KMS-11 (cell line): ENCODE measurements at regions not wholly inside any gene's neighbourhood (a gene's known extent, or its start where the extent isn't known, plus 50 kb on each side); places are given as distances from the start of the nearest gene placed in this dataset.

Experiments used
- H2AFZ ChIP-seq: fragments of 200-600 bp; sonication (generic); 2 replicates; pipeline ENCODE4 v1.6.1; 2016; ENCODE audit warnings: antibody characterized with exemption, mixed run types, low read depth
- H3K27ac ChIP-seq: fragments of 200-600 bp; sonication (generic); 2 replicates; pipeline ENCODE4 v1.6.1; 2016; ENCODE audit warnings: mild to moderate bottlenecking, mixed run types
- H3K27me3 ChIP-seq: fragments of 200-600 bp; sonication (generic); 2 replicates; pipeline ENCODE4 v1.6.1; 2017; ENCODE audit warnings: mild to moderate bottlenecking, low read depth, mixed run types, moderate library complexity; ENCODE audit not compliant: insufficient read depth
- H3K36me3 ChIP-seq: fragments of 200-600 bp; sonication (generic); 2 replicates; pipeline ENCODE4 v1.6.1; 2017; ENCODE audit warnings: mild to moderate bottlenecking, mixed run types; ENCODE audit not compliant: insufficient read depth
- H3K4me1 ChIP-seq: fragments of 200-600 bp; sonication (generic); 2 replicates; pipeline ENCODE4 v1.6.1; 2016; ENCODE audit warnings: mild to moderate bottlenecking, low read depth, mixed run types; ENCODE audit not compliant: poor library complexity, severe bottlenecking
- H3K4me2 ChIP-seq: fragments of 200-600 bp; sonication (generic); 2 replicates; pipeline ENCODE4 v1.7.0; 2016; ENCODE audit warnings: mild to moderate bottlenecking, mixed run types
- H3K4me3 ChIP-seq: fragments of 200-600 bp; sonication (generic); IDR thresholded peaks from 2 replicates; pipeline ENCODE4 v1.6.1; 2017; ENCODE audit warnings: low read depth, low read length, mixed read lengths; ENCODE audit not compliant: insufficient read depth
- H3K79me2 ChIP-seq: fragments of 200-600 bp; sonication (generic); 2 replicates; pipeline ENCODE4 v1.6.1; 2016; ENCODE audit warnings: low read depth, mixed run types; ENCODE audit not compliant: insufficient read depth
- H3K9ac ChIP-seq: fragments of 200-600 bp; sonication (generic); 2 replicates; pipeline ENCODE4 v1.6.1; 2016; ENCODE audit warnings: mild to moderate bottlenecking, mixed run types
- H4K20me1 ChIP-seq: fragments of 200-600 bp; sonication (generic); 2 replicates; pipeline ENCODE4 v1.6.1; 2016; ENCODE audit warnings: mild to moderate bottlenecking, mixed run types; ENCODE audit not compliant: insufficient read depth
- TF ChIP-seq, protein P1 (sequence below): fragments of 200-600 bp; sonication (generic); conservative IDR thresholded peaks from 2 replicates; pipeline ENCODE4 v1.6.1; 2017; ENCODE audit warnings: low read depth, mild to moderate bottlenecking, antibody characterized with exemption, low read length, moderate library complexity, mixed read lengths

DNA sequence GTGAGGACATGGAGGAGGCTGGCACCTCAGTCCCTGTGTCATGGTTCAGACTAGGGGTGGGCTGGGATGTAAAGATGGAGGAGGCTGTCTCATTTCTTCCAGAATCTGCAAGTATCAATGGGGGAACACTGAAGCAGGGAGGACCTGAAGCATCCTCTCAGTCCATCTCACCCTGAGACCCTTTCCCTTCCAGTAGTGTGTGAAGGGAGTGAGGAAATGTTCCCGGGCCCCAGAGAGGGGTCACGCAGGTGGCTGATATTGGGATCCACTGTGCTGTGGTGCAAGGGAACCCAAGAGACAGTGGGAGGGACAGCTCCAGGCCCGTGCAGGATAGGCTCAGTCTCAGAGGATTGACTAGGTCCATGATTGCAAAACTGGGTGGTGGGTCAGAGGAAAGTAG, 72.2 kb upstream of the ADPGK start:
- no peak overlapping the region for H3K4me3 ChIP-seq
- no peak overlapping the region for H3K9ac ChIP-seq
- no peaks in the 10 kb centered on the region for H3K4me1 ChIP-seq
- TF ChIP-seq, protein P1, sequence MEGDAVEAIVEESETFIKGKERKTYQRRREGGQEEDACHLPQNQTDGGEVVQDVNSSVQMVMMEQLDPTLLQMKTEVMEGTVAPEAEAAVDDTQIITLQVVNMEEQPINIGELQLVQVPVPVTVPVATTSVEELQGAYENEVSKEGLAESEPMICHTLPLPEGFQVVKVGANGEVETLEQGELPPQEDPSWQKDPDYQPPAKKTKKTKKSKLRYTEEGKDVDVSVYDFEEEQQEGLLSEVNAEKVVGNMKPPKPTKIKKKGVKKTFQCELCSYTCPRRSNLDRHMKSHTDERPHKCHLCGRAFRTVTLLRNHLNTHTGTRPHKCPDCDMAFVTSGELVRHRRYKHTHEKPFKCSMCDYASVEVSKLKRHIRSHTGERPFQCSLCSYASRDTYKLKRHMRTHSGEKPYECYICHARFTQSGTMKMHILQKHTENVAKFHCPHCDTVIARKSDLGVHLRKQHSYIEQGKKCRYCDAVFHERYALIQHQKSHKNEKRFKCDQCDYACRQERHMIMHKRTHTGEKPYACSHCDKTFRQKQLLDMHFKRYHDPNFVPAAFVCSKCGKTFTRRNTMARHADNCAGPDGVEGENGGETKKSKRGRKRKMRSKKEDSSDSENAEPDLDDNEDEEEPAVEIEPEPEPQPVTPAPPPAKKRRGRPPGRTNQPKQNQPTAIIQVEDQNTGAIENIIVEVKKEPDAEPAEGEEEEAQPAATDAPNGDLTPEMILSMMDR, result no peak
- H4K20me1 ChIP-seq, result no peaks in the 10 kb centered on the region
- H3K27ac ChIP-seq, result no peak overlapping the region
- no peaks in the 10 kb centered on the region for H3K27me3 ChIP-seq
- H3K79me2 ChIP-seq, result no peaks in the 10 kb centered on the region
- H3K4me2 ChIP-seq, result no peak overlapping the region
- H3K36me3 ChIP-seq, result no peaks in the 10 kb centered on the region
- H2AFZ ChIP-seq, result no peak overlapping the region

DNA sequence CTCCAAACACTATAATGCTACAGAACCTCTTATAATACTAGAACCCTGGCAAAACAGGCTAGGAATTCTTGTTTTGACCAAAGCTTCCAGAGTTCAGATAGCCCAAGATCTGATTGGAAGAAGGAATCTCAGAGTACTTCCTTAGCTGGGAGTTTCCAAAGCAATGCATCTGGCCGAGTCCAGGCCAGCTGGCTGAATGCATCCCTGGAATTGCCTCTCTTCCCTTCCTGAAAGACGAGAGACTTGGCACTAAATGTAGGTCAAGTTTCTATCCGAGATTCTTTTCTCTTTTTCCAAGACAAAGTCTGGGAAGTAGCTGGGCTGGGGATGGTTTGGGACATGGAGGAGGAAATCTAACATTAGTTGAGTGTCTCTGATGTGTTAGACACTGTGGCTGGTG, 68.7 kb upstream of the ADPGK start:
- no peaks in the 10 kb centered on the region for H3K36me3 ChIP-seq
- TF ChIP-seq, protein P1, result no peak
- H3K4me1 ChIP-seq, result no peaks in the 10 kb centered on the region
- H3K27ac ChIP-seq, result no peak overlapping the region
- no peak overlapping the region for H3K9ac ChIP-seq
- no peaks in the 10 kb centered on the region for H3K79me2 ChIP-seq
- no peak overlapping the region for H2AFZ ChIP-seq
- no peak overlapping the region for H3K4me3 ChIP-seq
- H3K27me3 ChIP-seq, result no peaks in the 10 kb centered on the region
- H3K4me2 ChIP-seq, result no peak overlapping the region
- no peaks in the 10 kb centered on the region for H4K20me1 ChIP-seq

DNA sequence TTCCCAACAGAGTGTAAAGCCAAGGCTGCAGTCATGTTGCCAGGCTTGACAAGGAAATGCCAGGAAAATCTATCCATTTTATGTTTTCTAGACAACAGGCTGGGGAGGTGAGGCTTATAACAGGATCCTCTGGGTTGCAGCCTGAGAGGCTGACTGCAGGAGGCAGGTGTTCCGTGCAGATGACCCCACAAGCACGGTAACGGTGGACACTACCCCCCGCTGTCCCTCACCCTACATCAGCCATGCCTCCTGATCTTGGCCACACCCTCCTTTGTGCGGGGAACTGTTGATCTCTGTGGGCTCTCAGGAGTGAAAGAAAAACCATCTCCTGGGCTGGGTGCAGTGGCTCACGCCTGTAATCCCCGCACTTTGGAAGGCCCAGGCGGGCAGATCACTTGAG, 68.0 kb upstream of the ADPGK start:
- Histone ChIP-seq H3K4me3 (no peak overlapping the region), H2AFZ (no peak overlapping the region), H3K4me1 (no peaks in the 10 kb centered on the region), H3K36me3 (no peaks in the 10 kb centered on the region), H4K20me1 (no peaks in the 10 kb centered on the region), H3K4me2 (no peak overlapping the region), H3K27me3 (no peaks in the 10 kb centered on the region), H3K9ac (no peak overlapping the region), H3K27ac (no peak overlapping the region), H3K79me2 (no peaks in the 10 kb centered on the region)
- TF ChIP-seq, protein P1, result no peak

DNA sequence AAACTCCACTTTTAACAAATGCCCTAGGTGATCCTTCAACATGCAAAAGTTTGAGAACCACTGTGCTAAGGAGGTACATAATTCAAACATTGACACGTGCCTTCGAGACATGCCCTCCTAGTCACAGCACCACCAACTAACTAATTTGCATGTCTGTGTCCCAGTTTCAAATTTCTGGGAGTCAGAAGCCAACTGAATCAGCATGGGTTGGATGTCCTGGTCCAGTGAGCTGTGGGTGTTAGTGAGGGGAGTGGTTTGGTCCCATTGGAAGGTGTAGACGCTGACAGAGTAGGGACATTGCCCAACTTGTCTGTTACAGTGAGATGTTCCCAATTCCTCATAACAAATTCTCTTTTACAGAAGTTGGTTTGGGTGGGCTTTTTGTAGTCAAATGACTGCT, 67.3 kb upstream of the ADPGK start:
- Histone ChIP-seq H3K4me1 (no peaks in the 10 kb centered on the region), H3K36me3 (no peaks in the 10 kb centered on the region), H3K4me2 (no peak overlapping the region), H3K27me3 (no peaks in the 10 kb centered on the region), H2AFZ (no peak overlapping the region), H3K79me2 (no peaks in the 10 kb centered on the region), H3K27ac (no peak overlapping the region), H3K4me3 (no peak overlapping the region), H3K9ac (no peak overlapping the region), H4K20me1 (no peaks in the 10 kb centered on the region)
- TF ChIP-seq, protein P1, result no peak

DNA sequence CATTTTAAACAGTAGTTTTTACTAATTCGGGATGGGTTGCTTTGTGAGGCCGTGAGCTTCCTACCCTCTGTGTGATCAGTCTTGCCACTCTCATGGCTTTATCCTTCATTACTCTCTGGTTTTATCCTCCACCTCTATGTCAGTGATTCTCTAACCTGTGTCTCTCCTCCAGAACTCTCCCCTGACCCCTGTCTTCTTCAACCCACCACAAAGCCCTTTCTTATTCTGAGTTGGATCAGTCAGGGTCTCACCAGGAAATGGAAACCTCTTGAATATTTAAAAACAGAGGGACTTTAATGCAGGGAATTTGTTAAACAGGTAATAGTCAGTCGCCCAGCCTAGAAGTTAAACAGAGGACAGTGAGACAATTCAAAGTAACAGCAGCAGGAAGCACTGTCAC, 64.2 kb upstream of the ADPGK start:
- Histone ChIP-seq H3K4me1 (no peaks in the 10 kb centered on the region), H3K36me3 (no peaks in the 10 kb centered on the region), H3K27me3 (no peaks in the 10 kb centered on the region), H3K4me3 (no peak overlapping the region), H4K20me1 (no peaks in the 10 kb centered on the region), H3K27ac (no peak overlapping the region), H3K79me2 (no peaks in the 10 kb centered on the region), H3K4me2 (no peak overlapping the region), H2AFZ (no peak overlapping the region), H3K9ac (no peak overlapping the region)
- TF ChIP-seq, protein P1, result no peak
